Astrocyte of the cerebellum (primary cell): ENCODE measurements at regions not wholly inside any gene's neighbourhood (a gene's known extent, or its start where the extent isn't known, plus 50 kb on each side); places are given as distances from the start of the nearest gene placed in this dataset.

ENCODE experiments used
- DNase-seq: peaks from one replicate; pipeline ENCODE4 v3.0.0-alpha.2; 2011; ENCODE audit warnings: low read depth
- H3K4me3 ChIP-seq: 2 replicates; pipeline ENCODE4 v1.5.1; 2011; ENCODE audit warnings: mild to moderate bottlenecking, low read depth, low read length, moderate library complexity
- in situ Hi-C: cut with HindIII; loops from 2 replicates; pipeline ENCODE4 v1.10.0; 2017; ENCODE audit warnings: low sequenced_read_pairs
- TF ChIP-seq, protein P1 (sequence below): IDR thresholded peaks from 2 replicates; pipeline ENCODE4 v1.5.1; 2012; ENCODE audit warnings: low read length, low read depth, moderate library complexity, mild to moderate bottlenecking; ENCODE audit errors: missing control alignments

DNA sequence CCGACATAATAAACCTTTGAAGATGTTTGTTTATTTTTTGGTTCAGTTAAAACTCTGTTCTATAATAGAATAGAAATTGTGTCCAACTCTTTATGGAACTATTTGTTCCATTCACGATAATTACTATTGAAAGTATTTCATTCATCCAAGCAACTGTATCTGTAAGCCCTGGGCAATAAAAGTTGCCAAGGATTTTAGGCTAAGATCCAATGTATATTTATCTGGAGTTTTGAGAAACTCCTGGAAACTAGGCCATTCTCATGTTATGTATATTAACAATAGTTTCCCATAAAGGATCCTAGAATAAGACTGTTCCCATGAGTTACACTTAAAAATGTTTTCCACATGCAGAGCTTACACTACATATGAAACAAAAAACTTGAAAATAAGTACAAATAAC, 261.6 kb downstream of the SLITRK6 start:
- in situ Hi-C loops: no loop called here
- TF ChIP-seq, protein P1, sequence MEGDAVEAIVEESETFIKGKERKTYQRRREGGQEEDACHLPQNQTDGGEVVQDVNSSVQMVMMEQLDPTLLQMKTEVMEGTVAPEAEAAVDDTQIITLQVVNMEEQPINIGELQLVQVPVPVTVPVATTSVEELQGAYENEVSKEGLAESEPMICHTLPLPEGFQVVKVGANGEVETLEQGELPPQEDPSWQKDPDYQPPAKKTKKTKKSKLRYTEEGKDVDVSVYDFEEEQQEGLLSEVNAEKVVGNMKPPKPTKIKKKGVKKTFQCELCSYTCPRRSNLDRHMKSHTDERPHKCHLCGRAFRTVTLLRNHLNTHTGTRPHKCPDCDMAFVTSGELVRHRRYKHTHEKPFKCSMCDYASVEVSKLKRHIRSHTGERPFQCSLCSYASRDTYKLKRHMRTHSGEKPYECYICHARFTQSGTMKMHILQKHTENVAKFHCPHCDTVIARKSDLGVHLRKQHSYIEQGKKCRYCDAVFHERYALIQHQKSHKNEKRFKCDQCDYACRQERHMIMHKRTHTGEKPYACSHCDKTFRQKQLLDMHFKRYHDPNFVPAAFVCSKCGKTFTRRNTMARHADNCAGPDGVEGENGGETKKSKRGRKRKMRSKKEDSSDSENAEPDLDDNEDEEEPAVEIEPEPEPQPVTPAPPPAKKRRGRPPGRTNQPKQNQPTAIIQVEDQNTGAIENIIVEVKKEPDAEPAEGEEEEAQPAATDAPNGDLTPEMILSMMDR: no peak
- no peak for DNase-seq
- no peak overlapping the region for H3K4me3 ChIP-seq

GRCh38 chr13:85536706-85537105, 262.5 kb downstream of the SLITRK6 start:
- in situ Hi-C loops: no loop called here
- no peak for DNase-seq
- TF ChIP-seq, protein P1: no peak
- H3K4me3 ChIP-seq: no peak overlapping the region

GRCh38 chr13:85535316-85536084, 263.7 kb downstream of the SLITRK6 start:
- TF ChIP-seq, protein P1: no peak
- DNase-seq: no peak
- H3K4me3 ChIP-seq: no peak overlapping the region
- in situ Hi-C loops: no loop called here

- TF ChIP-seq, protein P1: no peak
- no peak for DNase-seq
- in situ Hi-C loops: no loop called here
- H3K4me3 ChIP-seq: no peak overlapping the region
Observed at GRCh38 chr13:85533911-85534310, 265.3 kb downstream of the SLITRK6 start.

DNA sequence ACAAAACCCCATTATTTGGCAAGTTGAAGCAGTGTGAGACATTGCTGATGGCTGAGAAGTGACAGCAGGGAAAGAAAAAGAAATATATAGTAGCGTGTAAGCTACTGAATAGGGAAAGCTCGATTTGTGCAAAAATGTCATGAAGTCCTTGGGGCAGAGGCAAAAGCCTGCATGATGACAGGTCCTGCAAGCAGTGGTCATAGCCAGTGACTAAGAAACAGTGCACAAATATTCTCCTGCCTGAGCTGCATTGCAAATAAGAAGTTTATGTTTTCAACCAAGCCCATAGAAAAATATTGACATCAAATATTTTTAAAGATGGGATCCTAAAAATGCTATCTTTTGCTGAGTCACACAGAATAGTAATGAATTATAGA, 270.0 kb downstream of the SLITRK6 start:
- in situ Hi-C loops: no loop called here
- H3K4me3 ChIP-seq: no peak overlapping the region
- TF ChIP-seq, protein P1: no peak
- no peak for DNase-seq

GRCh38 chr13:85528491-85529217, 270.6 kb downstream of the SLITRK6 start:
- H3K4me3 ChIP-seq: no peak overlapping the region
- DNase-seq: peak; percentile 72
- TF ChIP-seq, protein P1: no peak
- in situ Hi-C loops: no loop called here
